HG03469 (cell line): ENCODE measurements at regions not wholly inside any gene's neighbourhood (a gene's known extent, or its start where the extent isn't known, plus 50 kb on each side); places are given as distances from the start of the nearest gene placed in this dataset.
A peak's percentile ranks its signal among the peaks of the same experiment; 100 is the strongest.

Experiments
- ATAC-seq: cut with Tn5 transposase; IDR thresholded peaks from one replicate; pipeline ENCODE4 v1.9.1; 2021; ENCODE audit warnings: mild to moderate bottlenecking, moderate library complexity, moderate number of reproducible peaks; ENCODE audit not compliant: unreplicated experiment

- ATAC-seq = no peak
These were observed 167.3 kb upstream of the GRIN2B start for GRCh38 chr12:14148489-14149270.

- no peak for ATAC-seq
These were observed 172.4 kb upstream of the GRIN2B start for GRCh38 chr12:14153803-14154202.

DNA sequence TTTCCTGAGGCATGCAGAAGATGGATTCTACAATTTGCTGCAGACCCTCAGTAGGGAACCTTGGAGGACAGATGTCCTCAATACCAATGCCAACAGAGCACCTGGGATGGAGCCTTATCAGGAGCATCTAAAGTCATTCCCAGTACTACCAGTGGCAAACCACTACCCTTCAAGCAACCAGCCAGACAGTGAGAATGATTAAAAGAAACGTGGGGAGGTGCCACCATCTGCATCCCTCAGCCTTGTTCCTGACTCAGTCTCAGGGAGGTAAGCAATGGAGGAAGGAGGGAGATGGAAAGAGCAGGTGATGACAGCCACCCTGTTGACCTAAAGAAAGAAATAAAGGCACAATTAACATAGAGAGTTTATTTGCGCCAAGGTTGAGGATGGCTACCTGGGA lies 175.2 kb upstream of the GRIN2B start:
- ATAC-seq = no peak

- ATAC-seq = peak; percentile 97
These were observed 175.8 kb upstream of the GRIN2B start for GRCh38 chr12:14157088-14157747.

GRCh38 chr12:14164266-14164665 lies 182.9 kb upstream of the GRIN2B start:
- no peak for ATAC-seq

DNA sequence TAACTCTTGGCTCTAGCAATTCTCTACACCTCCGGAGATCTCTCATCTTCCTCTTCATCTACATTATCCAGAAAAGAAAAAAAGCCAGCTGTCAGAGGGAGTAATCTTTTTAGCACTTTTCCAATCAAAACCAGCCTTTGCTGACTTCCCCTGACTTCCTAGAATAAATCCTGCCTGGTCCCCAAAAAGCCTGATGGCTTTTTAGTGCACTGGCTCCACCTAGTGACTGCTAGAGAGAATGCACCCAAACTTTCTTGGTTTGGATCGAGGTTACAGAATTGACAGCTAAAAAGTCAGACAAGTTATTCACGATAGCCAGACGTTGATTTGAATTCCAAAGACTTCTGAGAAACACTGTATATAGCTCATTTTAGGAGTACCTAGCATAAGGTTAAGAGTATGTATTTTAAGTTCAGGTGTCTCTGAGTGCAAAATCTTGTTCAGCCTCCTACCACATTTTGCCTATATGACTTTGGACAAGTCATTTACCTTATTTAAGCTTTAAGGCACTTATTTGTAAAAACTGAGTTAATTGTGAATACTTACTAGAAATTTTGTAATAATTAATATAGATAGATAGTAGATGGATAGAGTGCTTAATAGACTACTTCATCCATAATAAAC lies 185.7 kb upstream of the GRIN2B start:
- ATAC-seq = no peak

DNA sequence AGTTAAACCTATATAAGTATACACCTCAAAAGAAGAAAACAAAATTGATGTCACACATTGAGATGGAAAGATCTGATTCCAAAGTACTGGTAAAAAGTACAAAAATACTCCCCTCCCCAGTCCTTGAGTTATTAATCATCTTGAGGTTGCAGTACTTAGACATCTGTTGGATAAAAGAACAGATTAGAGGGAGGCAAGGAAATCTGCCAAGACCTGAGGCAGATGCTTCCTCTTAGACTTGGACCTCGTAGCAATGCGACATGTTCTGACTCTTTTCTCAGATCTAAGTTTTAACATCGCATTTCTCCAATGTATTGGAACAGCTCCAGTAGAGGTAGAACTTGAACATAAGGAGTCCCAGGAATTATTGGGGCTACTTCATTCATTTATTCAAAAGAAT lies 187.9 kb upstream of the GRIN2B start:
- no peak for ATAC-seq

DNA sequence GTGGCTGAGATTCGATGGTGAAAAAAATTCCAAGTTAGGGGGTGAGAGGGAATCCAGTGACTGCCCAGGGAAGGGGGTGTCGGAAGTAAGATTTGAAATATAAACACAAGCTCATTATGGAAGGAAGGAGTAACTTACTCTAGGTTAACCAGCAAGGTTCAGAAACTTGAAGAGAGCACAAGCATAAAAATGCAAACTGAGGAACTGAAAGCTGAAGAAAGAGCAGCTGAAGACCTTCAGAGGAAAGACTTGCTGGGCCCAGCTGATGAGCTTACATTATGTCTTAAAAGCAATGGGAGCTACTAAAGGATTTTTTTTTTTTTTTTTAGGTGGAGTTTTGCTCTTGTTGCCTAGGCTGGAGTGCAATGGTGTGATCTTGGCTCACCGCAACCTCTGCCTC lies 189.7 kb upstream of the GRIN2B start:
- ATAC-seq = peak; percentile 88

GRCh38 chr12:14175206-14175605 lies 190.3 kb upstream of the ATF7IP start:
- ATAC-seq = no peak

- ATAC-seq = peak; percentile 46
These were observed 179.9 kb upstream of the ATF7IP start for GRCh38 chr12:14185427-14186192.

DNA sequence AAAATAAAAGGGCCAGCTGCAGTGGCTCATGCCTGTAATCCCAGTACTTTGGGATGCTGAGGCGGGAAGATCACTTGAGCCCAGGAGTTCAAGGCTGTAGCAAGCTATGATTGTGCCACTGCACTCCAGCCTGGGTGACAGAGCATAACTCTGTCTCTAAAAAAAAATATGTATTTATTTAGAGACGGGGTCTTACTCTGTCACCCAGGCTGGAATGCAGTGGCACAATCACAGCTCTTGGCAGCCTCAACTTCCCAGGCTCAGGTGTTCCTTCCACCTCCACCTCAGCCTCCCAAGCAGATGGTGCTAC lies 179.3 kb upstream of the ATF7IP start:
- ATAC-seq = no peak

- ATAC-seq = no peak
These were observed 178.5 kb upstream of the ATF7IP start for GRCh38 chr12:14187002-14187401.

- no peak for ATAC-seq
These were observed 177.5 kb upstream of the ATF7IP start for GRCh38 chr12:14187966-14188365.

DNA sequence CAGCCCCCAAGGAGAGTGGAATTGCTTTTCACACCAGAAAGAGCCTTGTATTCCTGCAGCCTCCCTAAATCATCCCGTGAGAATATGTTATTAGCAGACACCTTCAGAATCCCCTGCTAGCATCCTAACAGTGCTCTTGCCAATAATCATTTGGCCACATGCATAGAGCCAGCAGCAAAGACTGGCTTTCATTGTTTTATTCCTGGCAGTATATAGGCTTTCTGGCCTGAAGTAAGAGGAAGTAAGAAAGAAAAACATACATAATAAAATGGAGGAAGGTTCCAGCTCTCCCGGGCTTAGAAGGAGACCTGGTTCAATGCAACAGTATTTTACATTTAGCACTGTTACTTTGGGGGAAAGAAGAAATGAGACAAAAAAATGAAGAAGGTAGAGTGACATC lies 176.7 kb upstream of the ATF7IP start:
- no peak for ATAC-seq

GRCh38 chr12:14190694-14191093 lies 174.8 kb upstream of the ATF7IP start:
- ATAC-seq = no peak

DNA sequence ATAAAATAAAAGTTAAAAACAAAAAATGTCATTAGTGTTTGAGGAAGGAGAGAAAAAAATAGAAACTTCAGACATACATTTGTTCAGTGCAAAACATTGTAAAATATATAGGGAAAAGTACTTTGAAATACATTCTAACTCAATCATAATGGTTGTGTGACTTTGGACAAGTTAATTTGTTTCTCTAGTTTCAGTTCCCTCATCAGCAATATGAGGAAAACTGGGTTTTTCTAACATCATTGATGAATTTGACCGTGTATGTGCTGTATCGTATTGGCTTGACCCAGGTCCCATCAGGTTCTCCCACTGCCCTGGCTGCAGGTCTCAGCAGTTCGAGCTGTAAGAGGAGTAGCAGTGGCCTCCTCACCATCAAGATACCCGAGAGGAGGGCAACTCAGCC lies 173.9 kb upstream of the ATF7IP start:
- no peak for ATAC-seq

- ATAC-seq = no peak
These were observed 171.8 kb upstream of the ATF7IP start for GRCh38 chr12:14193639-14194038.

GRCh38 chr12:14194572-14194971 lies 170.9 kb upstream of the ATF7IP start:
- no peak for ATAC-seq

DNA sequence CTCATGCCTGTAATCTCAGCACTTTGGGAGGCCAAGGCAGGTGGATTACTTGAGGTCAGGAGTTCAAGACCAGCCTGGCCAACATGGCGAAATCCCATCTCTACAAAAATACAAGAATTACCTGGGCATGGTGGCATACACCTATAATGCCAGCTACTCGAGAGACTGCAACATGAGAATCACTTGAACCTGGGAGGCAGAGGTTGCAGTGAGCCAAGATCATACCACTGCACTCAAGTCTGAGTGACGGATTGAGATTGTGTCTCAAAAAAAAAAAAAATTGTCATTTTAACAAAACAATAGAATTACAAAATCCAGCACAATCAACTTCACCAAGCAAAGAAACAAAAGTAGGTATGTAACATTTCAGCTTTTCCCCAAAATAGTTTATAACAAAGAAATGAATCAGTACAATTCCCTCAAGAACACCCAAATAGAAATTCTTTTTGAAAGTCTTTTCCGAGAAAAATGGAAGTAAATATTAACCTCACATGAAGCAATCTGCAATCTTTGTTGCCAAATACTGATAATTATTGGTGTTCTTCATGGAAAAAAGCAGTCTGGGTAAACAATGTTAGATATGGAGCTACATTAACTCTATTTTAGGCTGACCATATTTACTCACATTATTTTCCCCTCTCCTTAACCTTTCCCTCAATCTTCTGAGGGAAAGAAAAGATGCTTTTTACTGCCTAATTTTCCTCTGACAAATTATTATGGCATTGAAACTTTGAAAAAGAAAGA lies 165.9 kb upstream of the ATF7IP start:
- ATAC-seq = no peak

- no peak for ATAC-seq
These were observed 164.9 kb upstream of the ATF7IP start for GRCh38 chr12:14200598-14200997.

DNA sequence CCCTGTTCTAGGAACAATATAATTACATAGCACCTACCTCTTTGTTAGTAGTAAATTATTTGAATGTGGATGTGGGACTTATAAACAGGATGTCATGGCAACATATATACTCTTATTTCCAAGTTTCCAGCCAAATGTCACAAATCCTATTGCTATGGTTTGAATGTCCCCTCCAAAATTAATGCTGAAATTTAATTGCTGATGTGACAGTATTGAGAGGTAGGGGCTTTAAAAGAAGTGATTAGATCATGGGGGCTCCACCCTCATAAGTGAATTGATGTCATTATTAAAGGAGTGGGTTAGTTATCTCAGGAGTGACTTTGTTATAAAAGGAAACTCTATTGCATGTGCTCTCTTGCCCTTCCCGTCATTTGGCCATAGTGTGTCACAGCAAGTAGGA lies 164.2 kb upstream of the ATF7IP start:
- no peak for ATAC-seq
